Neural cell (in vitro differentiated cells): ENCODE measurements at regions not wholly inside any gene's neighbourhood (a gene's known extent, or its start where the extent isn't known, plus 50 kb on each side); places are given as distances from the start of the nearest gene placed in this dataset.

Experiments
- H2AFZ ChIP-seq: fragments of 200-600, 300-800 bp; sonication (generic), shearing (Covaris generic); 2 replicates; pipeline ENCODE4 v1.6.0; 2014; ENCODE audit warnings: low read depth, mild to moderate bottlenecking, antibody characterized with exemption, low read length, moderate library complexity
- H3F3A ChIP-seq: fragments of 200-600 bp; shearing (Covaris generic); 2 replicates; pipeline ENCODE4 v1.6.1; 2016; ENCODE audit warnings: mild to moderate bottlenecking, moderate library complexity, mixed read lengths, antibody characterized with exemption, low read length; ENCODE audit not compliant: insufficient read depth, poor library complexity, severe bottlenecking
- H3K27ac ChIP-seq: fragments of 200-600, 300-800 bp; sonication (generic), shearing (Covaris generic); 2 replicates; pipeline ENCODE4 v1.5.1; 2014; ENCODE audit warnings: mild to moderate bottlenecking, low read length, moderate library complexity
- H3K27me3 ChIP-seq: fragments of 300-800, 200-600 bp; sonication (generic), shearing (Covaris generic); 2 replicates; pipeline ENCODE4 v1.6.0; 2014; ENCODE audit warnings: mild to moderate bottlenecking, low read depth, low read length, moderate library complexity; ENCODE audit not compliant: insufficient read depth
- H3K36me3 ChIP-seq: fragments of 300-800, 200-600 bp; sonication (generic), shearing (Covaris generic); 2 replicates; pipeline ENCODE4 v1.5.1; 2014; ENCODE audit warnings: mild to moderate bottlenecking, antibody characterized with exemption, low read length, moderate library complexity; ENCODE audit not compliant: insufficient read depth
- H3K4me2 ChIP-seq: fragments of 300-800, 200-600 bp; sonication (generic), shearing (Covaris generic); 2 replicates; pipeline ENCODE4 v1.6.0; 2014; ENCODE audit warnings: mild to moderate bottlenecking, low read length
- H3K4me3 ChIP-seq: fragments of 300-800, 200-600 bp; sonication (generic), shearing (Covaris generic); 2 replicates; pipeline ENCODE4 v1.5.1; 2014; ENCODE audit warnings: mild to moderate bottlenecking, low read length, moderate library complexity
- H3K79me2 ChIP-seq: fragments of 200-600 bp; shearing (Covaris generic); replicated peaks from 2 replicates; pipeline ENCODE4 v1.6.0; 2014; ENCODE audit warnings: mild to moderate bottlenecking, low read length, moderate library complexity; ENCODE audit not compliant: insufficient read depth
- H3K9ac ChIP-seq: fragments of 300-800, 200-600 bp; sonication (generic), shearing (Covaris generic); 2 replicates; pipeline ENCODE4 v1.6.1; 2016; ENCODE audit warnings: mild to moderate bottlenecking, low read length, mixed read lengths
- H3K9me2 ChIP-seq: fragments of 200-600 bp; shearing (Covaris generic); 2 replicates; pipeline ENCODE4 v1.6.1; 2016; ENCODE audit warnings: mild to moderate bottlenecking, low read length, mixed read lengths; ENCODE audit not compliant: insufficient read depth
- H3K9me3 ChIP-seq: fragments of 200-600, 300-800 bp; sonication (generic), shearing (Covaris generic); 2 replicates; pipeline ENCODE4 v1.6.1; 2016; ENCODE audit warnings: mild to moderate bottlenecking, mixed run types, low read length, moderate library complexity, mixed read lengths
- H4K20me1 ChIP-seq: fragments of 200-600 bp; shearing (Covaris generic); 2 replicates; pipeline ENCODE4 v1.6.1; 2016; ENCODE audit warnings: mild to moderate bottlenecking, mixed run types; ENCODE audit not compliant: insufficient read depth
- CTCF ChIP-seq: fragments of 450-650 bp; IDR thresholded peaks from 2 replicates; pipeline ENCODE4 v1.5.1; 2014; ENCODE audit warnings: antibody characterized with exemption, mild to moderate bottlenecking, moderate library complexity; ENCODE audit not compliant: poor library complexity, severe bottlenecking
- EP300 ChIP-seq: fragments of 450-650 bp; conservative IDR thresholded peaks from 2 replicates; pipeline ENCODE4 v1.6.1; 2014; ENCODE audit warnings: antibody characterized with exemption, mild to moderate bottlenecking, moderate library complexity; ENCODE audit not compliant: poor library complexity, severe bottlenecking
- EZH2 ChIP-seq: fragments of 200-600, 300-800 bp; shearing (Covaris generic), sonication (generic); IDR thresholded peaks from 2 replicates; pipeline ENCODE4 v1.6.1; 2014; ENCODE audit warnings: antibody characterized with exemption, low read length, borderline replicate concordance, mild to moderate bottlenecking; ENCODE audit not compliant: insufficient read depth, poor library complexity, severe bottlenecking
- MXI1 ChIP-seq: fragments of 450-650 bp; conservative IDR thresholded peaks from 2 replicates; pipeline ENCODE4 v1.6.1; 2014; ENCODE audit warnings: antibody characterized with exemption, mild to moderate bottlenecking; ENCODE audit not compliant: poor library complexity, severe bottlenecking
- POLR2AphosphoS5 ChIP-seq: IDR thresholded peaks from 2 replicates; pipeline ENCODE4 v1.6.1; 2012
- RAD21 ChIP-seq: fragments of 450-650 bp; conservative IDR thresholded peaks from 2 replicates; pipeline ENCODE4 v1.6.1; 2014; ENCODE audit warnings: antibody characterized with exemption, mild to moderate bottlenecking, moderate library complexity
- REST ChIP-seq: IDR thresholded peaks from 2 replicates; pipeline ENCODE4 v1.6.1; 2012; ENCODE audit warnings: borderline replicate concordance
- SMC3 ChIP-seq: fragments of 450-650 bp; conservative IDR thresholded peaks from 2 replicates; pipeline ENCODE4 v1.6.1; 2014; ENCODE audit warnings: antibody characterized with exemption, mild to moderate bottlenecking, moderate library complexity; ENCODE audit not compliant: poor library complexity
- TAF1 ChIP-seq: IDR thresholded peaks from 2 replicates; pipeline ENCODE4 v1.6.1; 2012; ENCODE audit warnings: low read depth

GRCh38 chr3:22170370-22170769 is 419.4 kb upstream of the ZNF385D start:
- Histone ChIP-seq H3K36me3 (no peaks in the 10 kb centered on the region), H4K20me1 (no peaks in the 10 kb centered on the region), H2AFZ (no peak overlapping the region), H3K9ac (no peak overlapping the region), H3F3A (no peaks in the 10 kb centered on the region), H3K27ac (no peak overlapping the region), H3K4me2 (no peak overlapping the region), H3K4me3 (no peak overlapping the region), H3K79me2 (no peaks in the 10 kb centered on the region), H3K9me2 (no peaks in the 10 kb centered on the region), H3K9me3 (no peaks in the 10 kb centered on the region), H3K27me3 (no peaks in the 10 kb centered on the region)
- no peak for TF ChIP-seq RAD21
- no peak for TF ChIP-seq TAF1
- no peak for TF ChIP-seq EZH2
- no peak for TF ChIP-seq SMC3
- no peak for TF ChIP-seq EP300
- TF ChIP-seq MXI1, result no peak
- no peak for TF ChIP-seq REST

GRCh38 chr3:22172964-22173363 is 422.0 kb upstream of the ZNF385D start:
- Histone ChIP-seq H3K9me2 (no peaks in the 10 kb centered on the region), H3K9ac (no peak overlapping the region), H3K4me2 (no peak overlapping the region), H3K27ac (no peak overlapping the region), H3K9me3 (no peaks in the 10 kb centered on the region), H3K4me3 (no peak overlapping the region), H3F3A (no peaks in the 10 kb centered on the region), H3K79me2 (no peaks in the 10 kb centered on the region), H4K20me1 (no peaks in the 10 kb centered on the region), H3K27me3 (no peaks in the 10 kb centered on the region), H3K36me3 (no peaks in the 10 kb centered on the region), H2AFZ (no peak overlapping the region)
- no peak for TF ChIP-seq MXI1

- Histone ChIP-seq H4K20me1 (no peaks in the 10 kb centered on the region), H3K9me3 (no peaks in the 10 kb centered on the region), H2AFZ (no peak overlapping the region), H3K4me2 (no peak overlapping the region), H3K79me2 (no peaks in the 10 kb centered on the region), H3F3A (no peaks in the 10 kb centered on the region), H3K9me2 (no peaks in the 10 kb centered on the region), H3K27ac (no peak overlapping the region), H3K27me3 (no peaks in the 10 kb centered on the region), H3K9ac (no peak overlapping the region), H3K36me3 (no peaks in the 10 kb centered on the region), H3K4me3 (no peak overlapping the region)
- TF ChIP-seq CTCF (peak; percentile 68), SMC3 (peak; percentile 84), RAD21 (peak; percentile 79), POLR2AphosphoS5 (no peak), TAF1 (no peak), MXI1 (no peak), REST (no peak), EP300 (no peak), EZH2 (no peak)
Measured at GRCh38 chr3:22175947-22176346, 424.9 kb upstream of the ZNF385D start.
